Amniotic epithelial cell (primary cell): ENCODE measurements at regions not wholly inside any gene's neighbourhood (a gene's known extent, or its start where the extent isn't known, plus 50 kb on each side); places are given as distances from the start of the nearest gene placed in this dataset.
A peak's percentile ranks its signal among the peaks of the same experiment; 100 is the strongest.

Experiments
- DNase-seq: peaks from one replicate; pipeline ENCODE4 v3.0.0-alpha.2; 2010; ENCODE audit warnings: low read depth

DNA sequence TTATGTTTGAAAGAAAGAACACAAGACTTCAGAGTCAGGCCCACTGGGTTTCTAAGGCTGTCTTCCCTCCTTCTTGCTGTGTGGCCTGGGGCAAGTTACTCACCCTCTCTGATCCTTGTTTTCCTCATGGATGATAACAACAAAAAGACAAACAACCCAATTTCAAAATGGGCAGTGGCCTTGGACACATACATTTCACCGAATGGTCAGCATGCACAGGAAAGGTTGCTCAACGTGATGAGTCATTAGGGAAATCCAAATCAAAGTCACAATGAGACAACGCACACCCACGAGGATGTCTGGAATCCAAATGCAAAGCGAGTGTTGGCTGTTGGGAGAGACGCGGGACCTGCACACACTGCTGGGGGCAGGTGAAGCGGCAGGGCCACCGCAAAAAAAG, 50.8 kb upstream of the PPP2R2C start:
- peak; percentile 57 for DNase-seq

DNA sequence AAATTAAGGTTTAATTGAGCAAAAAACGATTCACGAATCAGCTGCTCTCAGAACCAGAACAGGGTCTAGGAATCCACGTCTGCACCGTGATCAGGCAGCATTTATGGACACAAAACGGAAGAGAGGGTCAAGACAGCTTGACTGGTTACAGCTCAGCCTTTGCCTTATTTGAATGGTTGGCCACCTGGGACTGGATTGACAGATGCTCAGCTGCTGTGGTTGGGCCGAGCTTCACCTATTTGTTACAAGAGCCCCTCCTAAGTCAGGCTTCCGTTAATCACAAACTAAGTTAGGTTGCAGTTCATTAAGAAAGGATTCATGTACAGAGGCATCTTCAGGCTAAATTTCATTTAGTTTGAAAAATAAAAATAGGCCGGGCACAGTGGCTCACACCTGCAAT, 50.6 kb upstream of the MAN2B2 start:
- DNase-seq: no peak
